ENCODE measurements at regions not wholly inside any gene's neighbourhood (a gene's known extent, or its start where the extent isn't known, plus 50 kb on each side); places are given as distances from the start of the nearest gene placed in this dataset.

DNA sequence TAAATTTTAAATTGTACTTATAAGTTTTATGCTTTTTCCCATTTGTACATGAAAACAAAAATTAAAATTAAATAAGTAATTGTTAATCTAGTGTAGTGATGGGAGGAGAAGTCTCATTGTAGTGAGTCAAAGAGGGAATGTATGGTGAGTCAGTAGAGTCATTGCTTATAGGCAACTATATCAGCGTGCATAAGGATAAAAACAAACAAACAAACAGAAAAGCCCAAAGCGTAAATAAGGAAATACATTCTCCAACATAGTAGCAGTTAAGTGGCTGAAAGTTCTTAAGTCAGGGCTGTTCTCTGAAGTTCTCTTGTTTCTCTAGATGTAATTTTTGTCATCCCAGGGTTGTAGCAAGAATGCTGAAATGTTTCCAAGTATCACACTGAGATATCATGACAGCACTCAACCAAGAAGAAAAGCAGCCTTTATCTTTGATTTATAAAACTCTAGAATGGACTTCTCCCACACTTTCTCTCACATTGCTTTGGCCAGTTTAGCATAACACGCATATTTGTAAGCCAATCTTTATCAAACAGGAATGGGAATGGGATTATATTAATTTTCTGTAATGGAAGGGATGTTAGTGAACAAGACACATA, 184.1 kb upstream of the TP63 start:
- H3K36me3 ChIP-seq (ENCODE audit: insufficient read depth, low read length), result no peaks in the 10 kb centered on the region
- H3K79me2 ChIP-seq (ENCODE audit: insufficient read depth, low read depth, low read length), result no peaks in the 10 kb centered on the region
- H3K27ac ChIP-seq (ENCODE audit: low read depth, low read length, poor library complexity, severe bottlenecking), result no peak overlapping the region
- no peak for TF ChIP-seq EZH2phosphoT487 (IDR thresholded peaks at IDR 0.05; ENCODE audit: borderline replicate concordance, low read depth, low read length)
- TF ChIP-seq, protein P1, sequence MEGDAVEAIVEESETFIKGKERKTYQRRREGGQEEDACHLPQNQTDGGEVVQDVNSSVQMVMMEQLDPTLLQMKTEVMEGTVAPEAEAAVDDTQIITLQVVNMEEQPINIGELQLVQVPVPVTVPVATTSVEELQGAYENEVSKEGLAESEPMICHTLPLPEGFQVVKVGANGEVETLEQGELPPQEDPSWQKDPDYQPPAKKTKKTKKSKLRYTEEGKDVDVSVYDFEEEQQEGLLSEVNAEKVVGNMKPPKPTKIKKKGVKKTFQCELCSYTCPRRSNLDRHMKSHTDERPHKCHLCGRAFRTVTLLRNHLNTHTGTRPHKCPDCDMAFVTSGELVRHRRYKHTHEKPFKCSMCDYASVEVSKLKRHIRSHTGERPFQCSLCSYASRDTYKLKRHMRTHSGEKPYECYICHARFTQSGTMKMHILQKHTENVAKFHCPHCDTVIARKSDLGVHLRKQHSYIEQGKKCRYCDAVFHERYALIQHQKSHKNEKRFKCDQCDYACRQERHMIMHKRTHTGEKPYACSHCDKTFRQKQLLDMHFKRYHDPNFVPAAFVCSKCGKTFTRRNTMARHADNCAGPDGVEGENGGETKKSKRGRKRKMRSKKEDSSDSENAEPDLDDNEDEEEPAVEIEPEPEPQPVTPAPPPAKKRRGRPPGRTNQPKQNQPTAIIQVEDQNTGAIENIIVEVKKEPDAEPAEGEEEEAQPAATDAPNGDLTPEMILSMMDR (conservative IDR thresholded peaks at IDR 0.05; ENCODE audit: low read length), result no peak
- no peak overlapping the region for H2AFZ ChIP-seq (ENCODE audit: low read length)
- H3K4me3 ChIP-seq (ENCODE audit: low read depth, low read length, poor library complexity, severe bottlenecking), result no peak overlapping the region
- no peaks in the 10 kb centered on the region for H3K4me1 ChIP-seq (ENCODE audit: insufficient read depth, low read length, poor library complexity, severe bottlenecking)
- BruUV-seq (replicated peaks), result no TSS peak
- H3K9me3 ChIP-seq (ENCODE audit: low read length), result no peaks in the 10 kb centered on the region
- DNase-seq (ENCODE audit: low spot score), result no peak
- intact Hi-C loops (cut with micrococcal nuclease; ENCODE audit: unreplicated experiment), result no loop called here
- H3K9me2 ChIP-seq (ENCODE audit: insufficient read depth, low read length), result no peaks in the 10 kb centered on the region
- H3K4me2 ChIP-seq (ENCODE audit: low read length), result no peak overlapping the region
- no peaks in the 10 kb centered on the region for H4K20me1 ChIP-seq (ENCODE audit: insufficient read depth, low read length)
- CTCF ChIA-PET (ENCODE audit: unreplicated experiment), result no interaction called here
- POLR2A ChIA-PET, result no interaction called here

DNA sequence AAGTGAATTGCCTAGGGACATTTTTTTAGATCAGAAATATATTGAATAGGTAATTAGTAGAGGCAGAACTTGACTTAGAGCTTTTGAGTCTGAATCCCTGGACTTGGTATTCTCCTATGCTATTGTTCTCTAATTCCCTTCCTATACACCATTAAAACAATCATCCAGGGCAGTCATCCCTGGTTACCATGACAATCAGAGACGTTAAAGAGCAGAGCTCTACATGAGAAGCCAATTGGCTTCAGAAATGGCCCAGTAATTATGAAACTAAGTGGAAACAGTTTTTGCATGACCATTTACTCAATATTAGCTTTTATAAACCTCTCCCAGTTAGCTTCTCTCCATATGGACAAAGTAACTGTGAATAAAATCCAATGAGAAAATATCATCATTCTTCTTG, 182.1 kb upstream of the TP63 start:
- Histone ChIP-seq H3K9me3 (ENCODE audit: low read length) (no peaks in the 10 kb centered on the region), H3K4me3 (ENCODE audit: low read depth, low read length, poor library complexity, severe bottlenecking) (no peak overlapping the region), H3K36me3 (ENCODE audit: insufficient read depth, low read length) (no peaks in the 10 kb centered on the region), H3K27ac (ENCODE audit: low read depth, low read length, poor library complexity, severe bottlenecking) (no peak overlapping the region), H3K4me1 (ENCODE audit: insufficient read depth, low read length, poor library complexity, severe bottlenecking) (no peaks in the 10 kb centered on the region), H3K9me2 (ENCODE audit: insufficient read depth, low read length) (no peaks in the 10 kb centered on the region), H4K20me1 (ENCODE audit: insufficient read depth, low read length) (no peaks in the 10 kb centered on the region), H3K79me2 (ENCODE audit: insufficient read depth, low read depth, low read length) (no peaks in the 10 kb centered on the region), H2AFZ (ENCODE audit: low read length) (no peak overlapping the region), H3K4me2 (ENCODE audit: low read length) (no peak overlapping the region)
- intact Hi-C loops (cut with micrococcal nuclease; ENCODE audit: unreplicated experiment), result no loop called here
- no TSS peak for BruUV-seq (replicated peaks)
- TF ChIP-seq EZH2phosphoT487 (IDR thresholded peaks at IDR 0.05; ENCODE audit: borderline replicate concordance, low read depth, low read length), result no peak
- TF ChIP-seq, protein P1 (conservative IDR thresholded peaks at IDR 0.05; ENCODE audit: low read length), result no peak
- ChIA-PET POLR2A (no interaction called here), CTCF (ENCODE audit: unreplicated experiment) (no interaction called here)
- no peak for DNase-seq (ENCODE audit: low spot score)

DNA sequence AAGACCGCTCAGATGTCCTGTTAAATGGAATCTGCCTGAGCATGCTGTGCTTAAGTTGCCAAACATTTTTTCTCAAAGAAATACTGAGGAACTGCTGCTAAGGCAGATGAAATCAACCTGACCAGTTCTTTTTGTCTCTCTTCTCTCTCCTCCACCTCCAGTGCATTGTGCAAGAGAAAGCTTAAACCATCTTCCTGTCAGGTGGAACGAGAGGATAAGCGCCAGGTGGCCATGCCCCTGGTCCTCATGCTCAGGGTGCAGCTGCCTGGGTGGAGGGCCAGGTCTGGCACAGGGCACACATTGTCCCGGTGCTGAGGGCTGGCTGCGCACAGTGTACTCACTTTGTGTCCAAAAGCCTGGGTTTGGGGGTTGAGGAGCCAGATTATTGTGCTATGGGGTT, 176.2 kb upstream of the TP63 start:
- Histone ChIP-seq H3K4me3 (ENCODE audit: low read depth, low read length, poor library complexity, severe bottlenecking) (no peak overlapping the region), H3K4me1 (ENCODE audit: insufficient read depth, low read length, poor library complexity, severe bottlenecking) (no peaks in the 10 kb centered on the region), H4K20me1 (ENCODE audit: insufficient read depth, low read length) (no peaks in the 10 kb centered on the region), H3K36me3 (ENCODE audit: insufficient read depth, low read length) (no peaks in the 10 kb centered on the region), H3K79me2 (ENCODE audit: insufficient read depth, low read depth, low read length) (no peaks in the 10 kb centered on the region), H3K9me3 (ENCODE audit: low read length) (no peaks in the 10 kb centered on the region), H3K27ac (ENCODE audit: low read depth, low read length, poor library complexity, severe bottlenecking) (no peak overlapping the region), H2AFZ (ENCODE audit: low read length) (no peak overlapping the region), H3K4me2 (ENCODE audit: low read length) (no peak overlapping the region), H3K9me2 (ENCODE audit: insufficient read depth, low read length) (no peaks in the 10 kb centered on the region)
- DNase-seq (ENCODE audit: low spot score), result no peak
- no peak for TF ChIP-seq EZH2phosphoT487 (IDR thresholded peaks at IDR 0.05; ENCODE audit: borderline replicate concordance, low read depth, low read length)
- TF ChIP-seq, protein P1 (conservative IDR thresholded peaks at IDR 0.05; ENCODE audit: low read length), result no peak
- intact Hi-C loops (cut with micrococcal nuclease; ENCODE audit: unreplicated experiment), result no loop called here
- BruUV-seq (replicated peaks), result no TSS peak
- POLR2A ChIA-PET, result no interaction called here
- CTCF ChIA-PET (ENCODE audit: unreplicated experiment), result no interaction called here

Measured in OCI-LY7 (cell line).